ENCODE measurements at regions not wholly inside any gene's neighbourhood (a gene's known extent, or its start where the extent isn't known, plus 50 kb on each side); places are given as distances from the start of the nearest gene placed in this dataset.
A peak's percentile ranks its signal among the peaks of the same experiment; 100 is the strongest.

GRCh38 chr1:68828013-68828412 lies 331.1 kb upstream of the DEPDC1 start:
- no peaks in the 10 kb centered on the region for H3K36me3 ChIP-seq (ENCODE audit: control insufficient read depth in 4 of 4, insufficient read depth in 4 of 4, low read length in 4 of 4)
- ATAC-seq (ENCODE audit: insufficient read depth, low FRiP score): no peak
- no peak for DNase-seq

DNA sequence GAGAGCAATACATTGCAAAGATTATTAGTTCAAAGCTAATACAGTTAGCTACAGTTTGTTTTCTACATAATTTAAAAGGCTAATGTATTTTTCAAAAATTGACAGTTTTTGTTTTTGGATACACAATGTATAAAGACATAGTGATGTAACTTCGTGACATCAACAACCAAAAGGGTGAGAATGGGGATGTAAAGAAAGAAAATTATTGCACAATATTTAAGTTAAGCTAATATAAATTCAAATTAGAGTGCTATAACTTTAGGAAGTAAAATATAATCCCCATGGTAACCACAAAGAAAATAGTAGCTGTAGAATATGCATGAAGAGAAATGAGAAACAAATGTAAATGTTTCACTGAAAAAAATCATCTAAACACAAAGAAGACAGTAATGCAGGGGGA lies 334.4 kb upstream of the DEPDC1 start:
- H3K4me3 ChIP-seq: no peak overlapping the region
- TF ChIP-seq, protein P1, sequence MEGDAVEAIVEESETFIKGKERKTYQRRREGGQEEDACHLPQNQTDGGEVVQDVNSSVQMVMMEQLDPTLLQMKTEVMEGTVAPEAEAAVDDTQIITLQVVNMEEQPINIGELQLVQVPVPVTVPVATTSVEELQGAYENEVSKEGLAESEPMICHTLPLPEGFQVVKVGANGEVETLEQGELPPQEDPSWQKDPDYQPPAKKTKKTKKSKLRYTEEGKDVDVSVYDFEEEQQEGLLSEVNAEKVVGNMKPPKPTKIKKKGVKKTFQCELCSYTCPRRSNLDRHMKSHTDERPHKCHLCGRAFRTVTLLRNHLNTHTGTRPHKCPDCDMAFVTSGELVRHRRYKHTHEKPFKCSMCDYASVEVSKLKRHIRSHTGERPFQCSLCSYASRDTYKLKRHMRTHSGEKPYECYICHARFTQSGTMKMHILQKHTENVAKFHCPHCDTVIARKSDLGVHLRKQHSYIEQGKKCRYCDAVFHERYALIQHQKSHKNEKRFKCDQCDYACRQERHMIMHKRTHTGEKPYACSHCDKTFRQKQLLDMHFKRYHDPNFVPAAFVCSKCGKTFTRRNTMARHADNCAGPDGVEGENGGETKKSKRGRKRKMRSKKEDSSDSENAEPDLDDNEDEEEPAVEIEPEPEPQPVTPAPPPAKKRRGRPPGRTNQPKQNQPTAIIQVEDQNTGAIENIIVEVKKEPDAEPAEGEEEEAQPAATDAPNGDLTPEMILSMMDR (IDR thresholded peaks at IDR 0.05; ENCODE audit: control extremely low read depth, extremely low read depth): no peak
- DNase-seq: no peak
- H3K9ac ChIP-seq (ENCODE audit: insufficient read depth in 1 of 2, low read length in 2 of 2): no peak overlapping the region
- no peaks in the 10 kb centered on the region for H3K36me3 ChIP-seq (ENCODE audit: control insufficient read depth in 4 of 4, insufficient read depth in 4 of 4, low read length in 4 of 4)
- no peaks in the 10 kb centered on the region for H3K4me1 ChIP-seq (ENCODE audit: control insufficient read depth in 5 of 5, insufficient read depth in 5 of 5, low read length in 5 of 5)
- WGBS, 2 donors: 0% methylated on average over 1 of the region's 1 CpG
- H3K9me3 ChIP-seq (ENCODE audit: control insufficient read depth in 4 of 4, insufficient read depth in 3 of 4, low read length in 3 of 4): peaks cover 0 to 6% (median 0%) of the 10 kb centered on the region in 4 donors
- no peak overlapping the region for H3K27ac ChIP-seq (ENCODE audit: low read depth in 1 of 2, low read length in 1 of 2)
- no peaks in the 10 kb centered on the region for H3K27me3 ChIP-seq (ENCODE audit: control insufficient read depth in 3 of 3, insufficient read depth in 3 of 3, low read length in 2 of 3)
- ATAC-seq (ENCODE audit: insufficient read depth, low FRiP score): no peak

More at GRCh38 chr1:68828013-68828412, 331.1 kb upstream of the DEPDC1 start:
- TF ChIP-seq, protein P1 (IDR thresholded peaks at IDR 0.05; ENCODE audit: control extremely low read depth, extremely low read depth): no peak
- no peak overlapping the region for H3K4me3 ChIP-seq
- H3K9ac ChIP-seq (ENCODE audit: insufficient read depth in 1 of 2, low read length in 2 of 2): no peak overlapping the region
- 78 to 83% methylated on average over 3 of the region's 3 CpGs for WGBS, 2 donors
- no peaks in the 10 kb centered on the region for H3K4me1 ChIP-seq (ENCODE audit: control insufficient read depth in 5 of 5, insufficient read depth in 5 of 5, low read length in 5 of 5)
- H3K27ac ChIP-seq (ENCODE audit: low read depth in 1 of 2, low read length in 1 of 2): no peak overlapping the region
- peaks cover 0 to 6% (median 0%) of the 10 kb centered on the region in 4 donors for H3K9me3 ChIP-seq (ENCODE audit: control insufficient read depth in 4 of 4, insufficient read depth in 3 of 4, low read length in 3 of 4)
- H3K27me3 ChIP-seq (ENCODE audit: control insufficient read depth in 3 of 3, insufficient read depth in 3 of 3, low read length in 2 of 3): no peaks in the 10 kb centered on the region

- Histone ChIP-seq H3K36me3 (ENCODE audit: control insufficient read depth in 4 of 4, insufficient read depth in 4 of 4, low read length in 4 of 4) (no peaks in the 10 kb centered on the region), H3K27me3 (ENCODE audit: control insufficient read depth in 3 of 3, insufficient read depth in 3 of 3, low read length in 2 of 3) (no peaks in the 10 kb centered on the region), H3K9me3 (ENCODE audit: control insufficient read depth in 4 of 4, insufficient read depth in 3 of 4, low read length in 3 of 4) (no peaks in the 10 kb centered on the region), H3K4me3 (no peak overlapping the region), H3K9ac (ENCODE audit: insufficient read depth in 1 of 2, low read length in 2 of 2) (no peak overlapping the region), H3K4me1 (ENCODE audit: control insufficient read depth in 5 of 5, insufficient read depth in 5 of 5, low read length in 5 of 5) (no peaks in the 10 kb centered on the region), H3K27ac (ENCODE audit: low read depth in 1 of 2, low read length in 1 of 2) (no peak overlapping the region)
- DNase-seq: no peak
- 84 to 88% methylated on average over 3 of the region's 3 CpGs for WGBS, 2 donors
- TF ChIP-seq, protein P1 (IDR thresholded peaks at IDR 0.05; ENCODE audit: control extremely low read depth, extremely low read depth): no peak
- no peak for ATAC-seq (ENCODE audit: insufficient read depth, low FRiP score)
Measured at GRCh38 chr1:68848017-68848416, 351.1 kb upstream of the DEPDC1 start.

DNA sequence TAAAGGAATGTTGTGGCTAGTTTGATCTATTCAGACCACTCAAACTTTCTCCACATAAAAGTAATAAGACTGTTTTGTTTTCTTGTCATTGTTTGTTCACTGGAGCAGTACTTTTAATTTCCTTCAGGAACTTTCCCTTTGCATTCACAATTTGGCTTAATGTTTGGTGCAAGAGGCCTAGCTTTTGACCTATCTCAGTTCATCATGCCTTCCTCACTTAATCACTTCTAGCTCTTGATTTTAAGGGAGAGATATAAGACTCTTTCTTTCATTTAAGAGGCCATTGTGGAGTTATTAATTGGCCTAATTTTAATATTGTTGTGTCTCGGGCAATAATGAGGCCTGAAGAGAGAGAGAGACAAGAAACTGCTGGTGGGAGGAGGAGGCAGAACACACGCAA lies 371.7 kb upstream of the DEPDC1 start:
- Histone ChIP-seq H3K27me3 (ENCODE audit: control insufficient read depth in 3 of 3, insufficient read depth in 3 of 3, low read length in 2 of 3) (no peaks in the 10 kb centered on the region), H3K36me3 (ENCODE audit: control insufficient read depth in 4 of 4, insufficient read depth in 4 of 4, low read length in 4 of 4) (peaks cover 0 to 5% (median 0%) of the 10 kb centered on the region in 4 donors), H3K9ac (ENCODE audit: insufficient read depth in 1 of 2, low read length in 2 of 2) (no peak overlapping the region), H3K27ac (ENCODE audit: low read depth in 1 of 2, low read length in 1 of 2) (no peak overlapping the region), H3K4me3 (no peak overlapping the region), H3K4me1 (ENCODE audit: control insufficient read depth in 5 of 5, insufficient read depth in 5 of 5, low read length in 5 of 5) (peaks cover 0 to 3% (median 0%) of the 10 kb centered on the region in 5 donors), H3K9me3 (ENCODE audit: control insufficient read depth in 4 of 4, insufficient read depth in 3 of 4, low read length in 3 of 4) (peaks cover 0 to 9% (median 2%) of the 10 kb centered on the region in 4 donors)
- WGBS, 2 donors: 81 to 86% methylated on average over 2 of the region's 2 CpGs
- TF ChIP-seq, protein P1 (IDR thresholded peaks at IDR 0.05; ENCODE audit: control extremely low read depth, extremely low read depth): no peak
- ATAC-seq (ENCODE audit: insufficient read depth, low FRiP score) (no peak), DNase-seq (peak in 2 of 3 donors; percentile 75 to 85)
